Epithelial cell of proximal tubule (primary cell): ENCODE measurements at regions not wholly inside any gene's neighbourhood (a gene's known extent, or its start where the extent isn't known, plus 50 kb on each side); places are given as distances from the start of the nearest gene placed in this dataset.
A peak's percentile ranks its signal among the peaks of the same experiment; 100 is the strongest.
"Not testable (repeated sequence)": the region's sequence is repeated elsewhere in the genome, so short reads cannot be mapped to it uniquely, and the experiment has no call there.

ENCODE experiments used
- DNase-seq: peaks from one replicate; pipeline ENCODE4 v3.0.0-alpha.2; 2011; ENCODE audit warnings: low read depth
- H3K4me3 ChIP-seq: 2 replicates; pipeline ENCODE4 v1.5.1; 2011; ENCODE audit warnings: low read depth, mild to moderate bottlenecking, low read length
- TF ChIP-seq, protein P1 (sequence below): conservative IDR thresholded peaks from 2 replicates; pipeline ENCODE4 v1.5.1; 2012; ENCODE audit warnings: low read depth, mild to moderate bottlenecking, low read length

DNA sequence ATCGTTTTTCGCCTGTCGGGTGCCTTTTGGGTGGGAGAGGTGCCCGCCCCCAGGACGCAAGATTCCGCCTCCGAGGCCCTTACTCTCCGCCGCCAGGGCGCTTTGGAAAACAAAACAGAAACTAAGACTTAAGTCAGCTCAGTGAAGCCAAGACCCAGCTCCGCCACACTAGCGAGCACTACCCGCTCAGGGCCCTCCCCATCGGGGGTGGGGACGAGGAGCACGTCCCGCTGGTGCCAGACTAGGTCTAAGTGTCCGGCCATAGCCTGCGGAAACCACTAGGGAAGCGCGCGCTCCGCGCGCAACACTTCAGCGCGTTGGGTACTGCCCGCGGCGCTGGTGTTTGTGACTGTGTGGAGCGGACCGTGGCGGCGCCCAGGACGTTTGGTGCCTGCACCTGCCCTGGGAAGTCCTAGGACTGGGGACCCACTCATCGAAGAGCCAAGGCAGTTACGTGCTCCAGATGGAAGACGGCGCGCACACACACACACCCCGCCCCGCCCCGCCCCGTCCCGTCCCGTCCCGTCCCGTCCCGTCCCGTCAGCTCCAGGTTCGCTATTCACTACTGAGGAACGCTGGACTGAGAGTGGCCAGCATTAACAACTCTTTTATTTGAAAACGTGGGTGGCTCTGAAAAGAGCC lies 57.6 kb upstream of the BOLA1 start:
- DNase-seq, H3K4me3 ChIP-seq: not testable (repeated sequence)

DNA sequence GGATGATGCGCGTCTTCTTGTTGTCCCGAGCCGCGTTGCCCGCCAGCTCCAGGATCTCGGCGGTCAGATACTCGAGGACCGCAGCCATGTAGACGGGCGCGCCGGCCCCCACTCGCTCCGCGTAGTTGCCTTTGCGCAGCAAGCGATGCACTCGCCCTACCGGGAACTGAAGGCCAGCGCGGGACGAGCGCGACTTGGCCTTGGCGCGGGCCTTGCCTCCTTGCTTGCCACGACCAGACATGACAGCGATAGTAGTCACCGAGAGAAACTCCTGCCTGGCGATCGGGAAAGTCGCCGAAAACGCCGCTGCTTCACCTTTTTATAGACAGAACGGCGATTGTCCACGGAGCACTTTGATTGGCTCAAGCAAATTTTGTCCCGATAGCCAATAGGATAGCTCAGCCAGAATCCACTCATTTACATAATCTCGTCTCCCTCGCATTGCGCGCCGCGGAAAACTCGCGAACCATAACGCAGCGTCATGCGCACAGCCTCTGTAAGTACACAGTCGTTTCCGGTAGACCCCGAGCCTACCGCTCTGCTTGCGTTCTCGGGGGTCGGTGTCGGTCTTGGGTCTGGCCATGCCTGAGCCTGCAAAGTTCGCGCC lies 56.8 kb upstream of the BOLA1 start:
- H3K4me3 ChIP-seq, DNase-seq: not testable (repeated sequence)

DNA sequence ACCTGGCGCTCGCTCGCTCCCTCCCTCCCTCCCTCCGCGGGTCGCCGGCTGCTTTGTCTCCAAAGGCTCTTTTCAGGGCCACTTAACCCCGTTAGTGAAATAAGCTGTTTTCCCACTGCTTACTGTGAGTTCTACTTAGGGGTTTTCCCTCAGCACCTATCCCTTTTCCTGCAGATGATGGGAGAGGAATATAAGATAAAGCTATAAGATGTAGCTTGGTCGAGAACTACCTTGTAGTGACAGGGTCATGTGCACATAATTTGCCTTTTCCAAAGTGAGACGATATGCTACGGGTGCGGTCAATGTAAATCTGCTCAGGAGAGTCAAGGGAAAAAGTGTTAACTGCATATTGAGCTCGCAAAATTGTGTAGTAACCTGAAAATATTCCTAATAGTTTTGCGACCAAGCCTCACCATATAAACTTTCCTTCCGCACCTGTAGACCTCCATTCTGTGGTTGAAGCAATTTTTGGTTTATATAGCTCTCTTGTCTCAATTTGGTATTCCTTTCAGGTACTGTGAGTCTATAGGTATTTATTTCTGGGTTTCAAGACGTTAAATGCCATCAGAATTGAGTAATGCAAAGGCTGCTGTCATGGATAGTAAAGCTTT lies 55.8 kb upstream of the BOLA1 start:
- peak overlapping the region; percentile 58 for H3K4me3 ChIP-seq
- no peak for DNase-seq
- TF ChIP-seq, protein P1, sequence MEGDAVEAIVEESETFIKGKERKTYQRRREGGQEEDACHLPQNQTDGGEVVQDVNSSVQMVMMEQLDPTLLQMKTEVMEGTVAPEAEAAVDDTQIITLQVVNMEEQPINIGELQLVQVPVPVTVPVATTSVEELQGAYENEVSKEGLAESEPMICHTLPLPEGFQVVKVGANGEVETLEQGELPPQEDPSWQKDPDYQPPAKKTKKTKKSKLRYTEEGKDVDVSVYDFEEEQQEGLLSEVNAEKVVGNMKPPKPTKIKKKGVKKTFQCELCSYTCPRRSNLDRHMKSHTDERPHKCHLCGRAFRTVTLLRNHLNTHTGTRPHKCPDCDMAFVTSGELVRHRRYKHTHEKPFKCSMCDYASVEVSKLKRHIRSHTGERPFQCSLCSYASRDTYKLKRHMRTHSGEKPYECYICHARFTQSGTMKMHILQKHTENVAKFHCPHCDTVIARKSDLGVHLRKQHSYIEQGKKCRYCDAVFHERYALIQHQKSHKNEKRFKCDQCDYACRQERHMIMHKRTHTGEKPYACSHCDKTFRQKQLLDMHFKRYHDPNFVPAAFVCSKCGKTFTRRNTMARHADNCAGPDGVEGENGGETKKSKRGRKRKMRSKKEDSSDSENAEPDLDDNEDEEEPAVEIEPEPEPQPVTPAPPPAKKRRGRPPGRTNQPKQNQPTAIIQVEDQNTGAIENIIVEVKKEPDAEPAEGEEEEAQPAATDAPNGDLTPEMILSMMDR: no peak

DNA sequence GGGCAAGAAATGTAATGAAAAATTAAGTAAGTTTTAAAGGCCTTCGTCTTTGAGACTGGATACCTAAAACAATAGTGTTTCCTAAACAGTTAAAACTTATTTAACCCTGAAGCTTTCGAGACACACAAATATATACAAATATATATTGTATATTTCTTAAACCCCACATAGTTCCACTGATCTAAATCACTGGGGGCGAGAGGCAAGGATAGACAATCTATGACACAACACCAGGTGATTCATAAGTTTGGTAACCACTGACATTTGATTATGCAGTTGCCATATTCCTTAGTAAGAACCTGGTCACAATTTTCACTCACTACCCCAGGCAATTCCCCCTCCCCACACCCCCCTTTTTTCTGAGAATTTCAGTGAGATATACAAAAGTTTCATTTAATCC lies 55.3 kb upstream of the BOLA1 start:
- no peak for DNase-seq
- H3K4me3 ChIP-seq: peak overlapping the region; percentile 58
- TF ChIP-seq, protein P1: no peak

DNA sequence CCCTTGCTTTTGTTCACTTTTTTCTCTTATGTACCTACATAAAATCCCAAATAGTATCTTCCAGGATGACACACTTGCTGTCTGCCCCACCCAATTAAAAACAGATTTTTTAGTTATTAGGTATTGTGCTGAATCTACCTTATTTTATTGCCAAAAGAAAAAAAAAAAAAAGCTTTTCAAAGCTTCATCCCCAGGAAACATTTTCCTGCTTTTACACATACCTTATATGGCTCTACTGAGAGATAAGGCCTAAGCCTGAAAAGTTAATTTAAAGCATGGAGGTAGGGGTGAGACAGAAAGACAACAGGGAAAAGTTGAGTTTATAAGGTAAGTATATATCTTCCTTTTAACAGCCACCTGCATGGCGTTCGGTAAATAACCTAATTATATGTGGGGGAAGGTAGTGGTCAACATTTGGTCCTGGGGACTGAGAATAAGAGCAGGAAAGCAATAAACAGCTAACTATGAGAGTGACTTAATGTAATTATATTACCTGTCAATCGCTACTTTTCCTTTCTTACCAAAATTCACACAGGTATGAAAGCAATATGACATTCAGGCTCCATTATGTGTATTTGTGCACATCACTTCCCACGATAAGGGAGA lies 54.6 kb upstream of the BOLA1 start:
- no peak for DNase-seq
- TF ChIP-seq, protein P1: no peak
- peak overlapping the region; percentile 15 for H3K4me3 ChIP-seq

DNA sequence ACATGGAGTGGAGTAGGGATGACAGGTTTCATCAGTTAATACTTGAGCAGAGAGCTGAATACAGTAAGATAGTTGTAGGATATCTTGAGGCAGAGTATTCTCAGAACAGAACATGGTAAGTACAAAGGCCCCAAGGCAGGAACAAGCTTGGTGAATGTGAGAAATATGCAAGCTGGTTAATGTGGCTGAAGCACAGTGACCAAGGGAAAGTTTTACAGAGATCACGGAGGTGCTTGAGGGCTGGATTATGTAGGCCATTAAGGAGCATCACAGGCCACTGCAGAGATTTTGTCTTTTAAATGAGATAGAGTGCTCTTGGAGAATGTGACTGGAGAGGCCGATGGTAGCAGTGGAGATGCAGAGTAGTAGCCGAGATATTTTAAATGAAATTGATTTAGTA lies 54.0 kb upstream of the BOLA1 start:
- no peak for DNase-seq
- TF ChIP-seq, protein P1: no peak
- H3K4me3 ChIP-seq: no peak overlapping the region

DNA sequence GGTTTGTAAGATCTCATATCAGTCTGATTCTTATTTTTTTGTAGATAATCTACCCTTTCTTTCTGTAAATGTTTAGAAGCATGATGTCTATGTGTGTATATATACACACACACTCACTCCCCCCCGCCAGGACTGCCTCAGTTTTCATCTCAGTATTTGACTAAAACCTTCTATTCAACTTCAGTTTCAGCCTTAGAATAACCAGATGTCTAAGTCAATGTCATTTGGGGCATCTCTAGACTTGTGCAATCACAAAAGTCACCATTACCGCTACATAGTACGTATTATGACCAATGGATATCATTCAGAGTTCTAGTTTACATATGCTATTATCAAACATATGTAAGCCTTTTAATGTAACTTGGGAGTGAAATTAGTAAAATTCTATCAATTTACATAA lies 53.3 kb upstream of the BOLA1 start:
- DNase-seq: no peak

More for the DNA sequence above, 53.3 kb upstream of the BOLA1 start:
- TF ChIP-seq, protein P1: no peak
- H3K4me3 ChIP-seq: no peak overlapping the region
